ENCODE measurements at regions not wholly inside any gene's neighbourhood (a gene's known extent, or its start where the extent isn't known, plus 50 kb on each side); places are given as distances from the start of the nearest gene placed in this dataset.

- TF ChIP-seq EZH2 (IDR thresholded peaks at IDR 0.05; ENCODE audit: insufficient read depth, poor library complexity, severe bottlenecking) = no peak
- no peak for TF ChIP-seq EZH2phosphoT487 (IDR thresholded peaks at IDR 0.05; ENCODE audit: insufficient read depth, low read depth)
These were observed 103.6 kb downstream of the HPGD start for GRCh38 chr4:174418640-174419212.
